HL-60 (cell line): ENCODE measurements at regions not wholly inside any gene's neighbourhood (a gene's known extent, or its start where the extent isn't known, plus 50 kb on each side); places are given as distances from the start of the nearest gene placed in this dataset.

ENCODE experiments used
- DNase-seq, 2 experiments: peaks; one replicate each; pipeline ENCODE4 v3.0.0-alpha.2; 2010 to 2020; ENCODE audit warnings: low read depth in 1 of 2, low spot score in 1 of 2
- H3K27ac ChIP-seq: fragments of 250-450 bp; sonication (Bioruptor Pico); replicated peaks from 2 replicates; pipeline ENCODE4 v1.5.1; 2020; ENCODE audit warnings: mild to moderate bottlenecking, moderate library complexity
- H3K27me3 ChIP-seq: fragments of 250-450 bp; sonication (Bioruptor Pico); 2 replicates; pipeline ENCODE4 v1.5.1; 2021; ENCODE audit warnings: mild to moderate bottlenecking, moderate library complexity; ENCODE audit not compliant: insufficient read depth, poor library complexity, severe bottlenecking
- H3K4me3 ChIP-seq: replicated peaks from 2 replicates; pipeline ENCODE4 v1.5.1; 2011; ENCODE audit warnings: mild to moderate bottlenecking, control low read depth, low read length; ENCODE audit not compliant: insufficient read depth
- CTCF ChIP-seq: IDR thresholded peaks from one replicate; pipeline ENCODE4 v1.5.1; 2011; ENCODE audit warnings: low read length, control low read depth, inconsistent platforms; ENCODE audit not compliant: insufficient read depth
- GABPA ChIP-seq: IDR thresholded peaks from 2 replicates; pipeline ENCODE4 v1.6.1; 2012; ENCODE audit warnings: low read depth
- POLR2AphosphoS5 ChIP-seq: IDR thresholded peaks from 2 replicates; pipeline ENCODE4 v1.6.1; 2012; ENCODE audit warnings: low read depth
- SPI1 ChIP-seq: IDR thresholded peaks from 2 replicates; pipeline ENCODE4 v1.6.1; 2012; ENCODE audit warnings: low read depth, mild to moderate bottlenecking, borderline replicate concordance
- TF ChIP-seq, protein P1 (sequence below): IDR thresholded peaks from 2 replicates; pipeline ENCODE4 v1.6.1; 2012; ENCODE audit warnings: low read depth; ENCODE audit not compliant: insufficient replicate concordance

DNA sequence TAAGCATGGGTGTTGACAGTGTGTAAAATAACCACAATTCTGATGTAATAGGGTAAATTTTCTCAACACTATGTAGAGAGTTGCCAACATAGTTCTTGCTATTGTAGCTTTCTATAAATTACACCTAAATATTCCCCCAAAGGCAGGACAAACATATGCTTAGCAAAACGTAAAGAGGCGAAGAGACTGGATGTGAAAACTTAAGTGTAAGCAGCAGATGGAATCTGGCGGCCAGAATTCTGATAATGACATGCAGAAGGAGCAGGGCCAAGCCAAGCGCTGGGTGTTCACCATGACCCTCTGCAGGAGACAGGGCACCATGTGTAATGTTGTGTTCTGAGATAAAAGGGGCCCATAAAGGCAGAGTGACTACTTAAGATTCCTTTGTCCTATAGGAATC lies 105.2 kb upstream of the ZNF521 start:
- Histone ChIP-seq H3K27me3 (no peaks in the 10 kb centered on the region), H3K27ac (no peak overlapping the region), H3K4me3 (no peak overlapping the region)
- no peak for DNase-seq
- TF ChIP-seq POLR2AphosphoS5 (no peak), SPI1 (no peak), GABPA (no peak), CTCF (no peak)
- TF ChIP-seq, protein P1, sequence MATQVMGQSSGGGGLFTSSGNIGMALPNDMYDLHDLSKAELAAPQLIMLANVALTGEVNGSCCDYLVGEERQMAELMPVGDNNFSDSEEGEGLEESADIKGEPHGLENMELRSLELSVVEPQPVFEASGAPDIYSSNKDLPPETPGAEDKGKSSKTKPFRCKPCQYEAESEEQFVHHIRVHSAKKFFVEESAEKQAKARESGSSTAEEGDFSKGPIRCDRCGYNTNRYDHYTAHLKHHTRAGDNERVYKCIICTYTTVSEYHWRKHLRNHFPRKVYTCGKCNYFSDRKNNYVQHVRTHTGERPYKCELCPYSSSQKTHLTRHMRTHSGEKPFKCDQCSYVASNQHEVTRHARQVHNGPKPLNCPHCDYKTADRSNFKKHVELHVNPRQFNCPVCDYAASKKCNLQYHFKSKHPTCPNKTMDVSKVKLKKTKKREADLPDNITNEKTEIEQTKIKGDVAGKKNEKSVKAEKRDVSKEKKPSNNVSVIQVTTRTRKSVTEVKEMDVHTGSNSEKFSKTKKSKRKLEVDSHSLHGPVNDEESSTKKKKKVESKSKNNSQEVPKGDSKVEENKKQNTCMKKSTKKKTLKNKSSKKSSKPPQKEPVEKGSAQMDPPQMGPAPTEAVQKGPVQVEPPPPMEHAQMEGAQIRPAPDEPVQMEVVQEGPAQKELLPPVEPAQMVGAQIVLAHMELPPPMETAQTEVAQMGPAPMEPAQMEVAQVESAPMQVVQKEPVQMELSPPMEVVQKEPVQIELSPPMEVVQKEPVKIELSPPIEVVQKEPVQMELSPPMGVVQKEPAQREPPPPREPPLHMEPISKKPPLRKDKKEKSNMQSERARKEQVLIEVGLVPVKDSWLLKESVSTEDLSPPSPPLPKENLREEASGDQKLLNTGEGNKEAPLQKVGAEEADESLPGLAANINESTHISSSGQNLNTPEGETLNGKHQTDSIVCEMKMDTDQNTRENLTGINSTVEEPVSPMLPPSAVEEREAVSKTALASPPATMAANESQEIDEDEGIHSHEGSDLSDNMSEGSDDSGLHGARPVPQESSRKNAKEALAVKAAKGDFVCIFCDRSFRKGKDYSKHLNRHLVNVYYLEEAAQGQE: no peak

DNA sequence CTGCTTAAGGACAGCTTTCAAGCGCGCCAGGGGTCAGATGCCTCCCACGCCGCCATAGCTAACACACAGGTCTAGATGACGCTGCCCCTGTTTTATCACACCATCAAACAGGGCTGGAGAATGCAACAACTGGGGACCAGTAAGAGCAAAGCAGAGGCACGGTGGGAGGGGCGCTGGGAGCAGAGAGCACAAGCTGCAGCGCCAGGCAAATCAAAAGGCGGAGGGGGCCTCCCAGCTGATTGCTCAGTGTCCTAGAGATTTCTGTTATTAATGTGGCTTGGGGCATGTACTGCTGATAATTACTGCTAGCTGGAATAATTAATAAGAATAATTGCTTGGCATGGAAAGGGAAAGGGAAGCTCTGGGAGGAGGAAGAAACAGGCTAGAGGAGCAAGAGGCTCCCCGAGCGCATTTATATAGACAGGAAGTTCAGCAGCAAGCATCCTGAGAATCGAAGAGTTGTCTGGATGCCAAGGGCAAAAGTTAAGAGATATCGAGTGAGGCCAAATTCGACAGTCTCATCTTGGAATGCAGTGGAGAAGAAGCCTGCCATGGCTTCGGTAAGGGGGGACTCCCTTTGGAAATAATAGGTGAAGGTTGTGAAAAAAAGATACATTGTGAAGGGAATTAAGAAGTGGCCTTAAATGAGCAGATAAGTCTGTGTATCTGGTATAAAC lies 104.5 kb upstream of the ZNF521 start:
- H3K27me3 ChIP-seq: no peaks in the 10 kb centered on the region
- DNase-seq: no peak
- TF ChIP-seq, protein P1: no peak
- TF ChIP-seq SPI1: no peak
- no peak for TF ChIP-seq CTCF
- H3K4me3 ChIP-seq: no peak overlapping the region
- H3K27ac ChIP-seq: no peak overlapping the region

- H3K27me3 ChIP-seq: no peaks in the 10 kb centered on the region
- H3K27ac ChIP-seq: no peak overlapping the region
- no peak for DNase-seq
- TF ChIP-seq CTCF (no peak), SPI1 (no peak), GABPA (no peak), POLR2AphosphoS5 (no peak)
- TF ChIP-seq, protein P1: no peak
- no peak overlapping the region for H3K4me3 ChIP-seq
These were observed 103.7 kb upstream of the ZNF521 start for GRCh38 chr18:25455646-25456045.
